IPS-11a (cell line): ENCODE measurements at regions not wholly inside any gene's neighbourhood (a gene's known extent, or its start where the extent isn't known, plus 50 kb on each side); places are given as distances from the start of the nearest gene placed in this dataset.
A peak's percentile ranks its signal among the peaks of the same experiment; 100 is the strongest.
"Not testable (repeated sequence)": the region's sequence is repeated elsewhere in the genome, so short reads cannot be mapped to it uniquely, and the experiment has no call there.

Source experiments
- H3K4me3 ChIP-seq: one replicate; pipeline ENCODE4 v1.5.1; 2013; ENCODE audit warnings: low read depth, low read length, control low read depth

DNA sequence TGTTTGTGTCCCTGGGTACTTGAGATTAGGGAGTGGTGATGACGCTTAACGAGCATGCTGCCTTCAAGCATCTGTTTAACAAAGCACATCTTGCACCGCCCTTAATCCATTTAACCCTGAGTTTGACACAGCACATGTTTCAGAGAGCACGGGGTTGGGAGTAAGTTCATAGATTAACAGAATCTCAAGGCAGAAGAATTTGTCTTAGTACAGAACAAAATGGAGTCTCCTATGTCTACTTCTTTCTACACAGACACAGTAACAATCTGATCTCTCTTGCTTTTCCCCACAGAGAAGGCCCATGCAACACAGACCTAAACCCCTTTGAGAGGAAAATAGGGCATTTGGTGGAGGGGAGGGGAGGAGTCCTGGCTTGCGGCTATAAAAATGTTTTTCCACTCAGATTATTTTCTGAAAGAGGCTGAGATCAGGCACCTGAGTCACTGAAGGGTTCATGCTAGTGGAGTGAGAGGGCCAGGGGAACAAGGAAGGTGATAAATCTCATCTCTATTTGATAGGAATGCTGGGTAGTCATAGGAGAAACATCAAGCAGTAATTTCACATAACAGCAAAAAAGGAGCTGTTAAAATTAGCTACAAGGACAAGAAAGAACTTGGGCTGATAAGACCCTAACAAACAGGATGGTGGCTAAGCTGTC, 136.9 kb downstream of the OR2B2 start:
- H3K4me3 ChIP-seq, result not testable (repeated sequence)

DNA sequence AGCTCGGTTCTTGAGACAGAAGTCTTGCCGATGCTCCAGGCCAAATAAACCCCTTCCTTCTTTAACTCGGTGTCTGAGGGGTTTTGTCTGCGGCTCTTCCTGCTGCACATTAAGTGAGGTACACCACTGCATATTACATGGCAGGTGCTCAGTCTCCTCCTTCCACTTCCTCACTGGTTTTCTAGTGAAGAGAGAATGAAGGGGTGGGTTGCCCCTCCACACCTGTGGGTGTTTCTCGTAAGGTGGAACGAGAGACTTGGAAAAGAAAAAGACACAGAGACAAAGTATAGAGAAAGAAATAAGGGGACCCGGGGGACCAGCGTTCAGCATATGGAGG, 138.0 kb downstream of the OR2B2 start:
- H3K4me3 ChIP-seq, result not testable (repeated sequence)

DNA sequence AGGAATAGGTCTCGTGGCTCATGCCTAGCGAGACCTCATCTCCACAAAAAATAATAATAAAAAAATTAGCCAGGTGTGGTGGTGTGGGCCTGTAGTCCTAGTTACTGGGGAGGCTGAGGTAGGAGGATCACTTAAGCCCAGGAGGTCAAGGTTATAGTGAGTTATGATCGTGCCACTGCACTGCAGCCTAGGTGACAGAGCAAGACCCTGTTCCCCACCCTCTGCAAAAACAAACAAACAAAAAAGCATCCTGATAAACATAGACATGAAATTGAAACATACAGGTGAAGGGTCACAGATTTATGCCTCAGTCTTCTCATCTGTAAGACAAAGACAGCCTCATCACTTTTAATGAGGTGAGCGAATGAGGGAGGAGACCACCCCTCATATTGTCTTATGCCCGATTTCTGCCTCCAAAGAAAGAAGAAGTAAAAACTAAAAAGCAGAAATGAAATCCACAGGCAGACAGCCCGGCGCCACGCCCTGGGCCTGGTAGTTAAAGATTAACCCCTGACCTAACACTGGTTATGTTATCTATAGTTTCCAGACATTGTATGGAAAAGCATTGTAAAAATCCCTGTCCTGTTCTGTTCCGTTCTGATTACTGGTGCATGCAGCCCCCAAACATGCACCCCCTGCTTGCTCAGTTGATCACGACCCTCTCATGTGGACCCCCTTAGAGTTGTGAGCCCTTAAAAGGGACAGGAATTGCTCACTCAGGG, 138.5 kb downstream of the OR2B2 start:
- not testable (repeated sequence) for H3K4me3 ChIP-seq

DNA sequence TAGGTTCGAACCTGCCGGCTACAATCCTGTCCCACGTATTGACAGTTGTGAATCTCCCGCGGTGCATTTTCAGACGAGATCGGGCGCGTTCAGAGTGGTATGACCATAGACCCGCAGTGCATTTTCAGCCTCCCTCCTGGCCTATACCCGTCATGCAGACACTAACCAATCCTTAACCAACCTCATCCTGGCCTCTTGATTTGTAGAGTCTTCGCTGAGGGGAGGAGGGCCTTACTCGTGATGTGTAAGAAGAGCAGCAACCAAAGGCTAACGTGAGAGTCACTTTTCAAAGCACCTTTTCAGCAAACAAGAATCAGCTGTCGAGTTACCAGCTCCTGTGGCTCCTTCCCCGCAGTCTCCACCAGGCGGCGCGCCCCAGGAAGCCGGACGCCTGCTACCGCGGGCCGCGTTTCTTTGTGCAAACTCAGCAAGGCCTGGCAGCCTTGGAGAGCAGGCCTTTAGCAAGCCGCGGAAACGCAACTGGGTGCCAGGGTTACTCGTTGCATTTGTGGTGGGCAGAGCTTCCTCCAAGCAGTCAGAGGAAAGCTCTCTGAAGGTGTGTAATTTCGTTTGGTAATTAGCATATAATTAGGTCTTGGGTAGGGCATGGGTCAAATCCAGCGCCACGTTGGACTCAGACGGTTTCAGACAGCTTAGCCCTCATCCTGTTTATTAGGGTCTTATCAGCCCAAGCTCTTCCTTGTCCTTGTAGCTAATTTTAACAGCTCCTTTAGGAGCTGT, 139.8 kb downstream of the OR2B2 start:
- peak overlapping the region; percentile 17 for H3K4me3 ChIP-seq

DNA sequence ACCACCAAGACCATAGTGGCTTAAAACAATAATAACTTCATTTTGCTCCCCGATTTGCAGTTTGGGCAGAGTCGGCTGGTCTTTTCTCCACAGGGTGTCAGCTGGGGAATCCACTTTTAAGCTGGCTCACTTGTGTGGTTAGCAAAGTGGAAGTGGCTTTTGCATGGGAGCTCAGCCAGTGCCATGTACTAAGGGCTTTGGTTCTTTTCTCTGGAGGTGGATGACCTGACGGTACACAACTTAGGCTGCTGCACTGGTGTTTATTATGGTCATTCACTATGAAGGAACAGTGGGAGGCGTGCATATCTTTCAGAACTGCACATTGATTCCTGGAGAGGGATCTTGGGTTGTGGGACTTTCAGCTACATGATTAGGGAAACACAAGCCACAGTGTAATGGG, 141.0 kb downstream of the OR2B2 start:
- no peak overlapping the region for H3K4me3 ChIP-seq

DNA sequence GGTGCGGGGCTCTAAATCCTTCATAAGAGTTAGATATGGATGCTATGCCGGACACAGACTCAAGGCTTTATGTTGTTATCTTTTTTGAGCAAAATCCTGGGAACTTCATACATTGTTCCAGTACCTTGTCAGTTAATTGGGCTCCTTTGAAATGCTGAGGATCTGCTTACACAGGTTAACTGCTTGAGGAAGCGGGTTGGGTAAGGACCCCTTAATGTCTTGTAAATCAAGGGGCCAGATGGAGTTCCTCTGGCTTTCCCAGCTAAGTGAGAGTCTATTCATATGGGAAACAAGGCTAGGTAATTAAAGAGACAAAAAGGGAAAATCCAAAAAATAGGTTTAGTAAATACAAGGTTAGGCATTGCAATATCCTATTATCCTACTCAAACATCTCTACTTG, 141.5 kb downstream of the OR2B2 start:
- no peak overlapping the region for H3K4me3 ChIP-seq

DNA sequence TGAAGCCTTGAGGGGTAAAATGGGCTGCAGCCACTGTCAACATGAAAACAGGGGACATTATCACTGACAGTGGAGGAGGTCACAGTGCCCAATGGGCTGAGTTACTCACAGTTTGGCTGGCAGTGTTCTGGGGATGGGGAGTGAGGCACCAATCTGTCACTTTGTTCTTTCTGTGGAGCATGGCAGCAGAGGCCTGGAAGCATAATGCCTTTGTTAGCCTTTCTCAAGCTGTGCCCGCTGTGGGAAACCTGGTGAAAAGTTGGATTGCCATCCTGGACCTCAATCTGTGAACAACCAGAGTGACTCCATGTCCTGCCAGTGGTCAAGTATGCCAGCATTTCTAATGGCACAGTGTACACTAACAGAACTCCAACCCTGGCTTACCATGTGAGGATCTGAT, 143.6 kb downstream of the OR2B2 start:
- H3K4me3 ChIP-seq, result no peak overlapping the region

DNA sequence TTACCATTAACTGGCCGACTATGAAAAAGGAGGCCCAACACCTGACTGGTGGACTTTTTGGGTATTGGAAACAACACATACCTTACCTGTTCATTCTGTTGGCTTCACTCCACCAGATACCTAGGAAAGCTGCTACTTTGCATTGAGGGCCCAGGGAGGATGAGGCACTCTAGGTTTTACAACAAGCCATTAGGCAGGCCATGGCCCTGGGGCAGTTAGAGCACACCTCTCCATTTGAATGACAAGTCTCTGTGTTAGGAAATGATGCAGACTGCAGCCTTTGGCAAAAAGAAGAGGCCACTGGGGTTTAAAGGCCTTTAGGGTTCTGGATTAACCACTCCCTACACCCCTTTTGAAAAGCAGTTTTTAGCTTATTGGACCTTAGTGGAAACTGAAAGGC, 144.3 kb downstream of the OR2B2 start:
- no peak overlapping the region for H3K4me3 ChIP-seq

DNA sequence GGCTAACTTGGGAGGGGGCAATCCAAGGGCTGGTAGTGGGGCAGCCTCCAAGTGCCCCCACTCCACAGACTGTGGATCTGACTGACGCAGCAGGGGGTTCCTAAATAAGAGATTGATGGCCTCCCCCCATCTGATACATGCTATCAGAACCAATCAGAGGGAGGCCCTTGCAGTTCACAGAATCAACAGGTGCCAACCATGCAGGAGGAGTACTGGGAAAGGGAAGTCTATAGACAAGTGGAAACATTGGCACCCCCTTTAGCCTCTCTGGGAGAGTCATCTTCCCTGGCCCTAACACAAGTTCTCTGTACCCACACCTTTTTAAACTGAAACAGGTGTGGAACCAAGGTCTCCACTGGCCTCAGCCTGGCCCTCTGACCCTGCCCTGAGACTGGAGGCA, 145.8 kb downstream of the OR2B2 start:
- H3K4me3 ChIP-seq, result no peak overlapping the region

DNA sequence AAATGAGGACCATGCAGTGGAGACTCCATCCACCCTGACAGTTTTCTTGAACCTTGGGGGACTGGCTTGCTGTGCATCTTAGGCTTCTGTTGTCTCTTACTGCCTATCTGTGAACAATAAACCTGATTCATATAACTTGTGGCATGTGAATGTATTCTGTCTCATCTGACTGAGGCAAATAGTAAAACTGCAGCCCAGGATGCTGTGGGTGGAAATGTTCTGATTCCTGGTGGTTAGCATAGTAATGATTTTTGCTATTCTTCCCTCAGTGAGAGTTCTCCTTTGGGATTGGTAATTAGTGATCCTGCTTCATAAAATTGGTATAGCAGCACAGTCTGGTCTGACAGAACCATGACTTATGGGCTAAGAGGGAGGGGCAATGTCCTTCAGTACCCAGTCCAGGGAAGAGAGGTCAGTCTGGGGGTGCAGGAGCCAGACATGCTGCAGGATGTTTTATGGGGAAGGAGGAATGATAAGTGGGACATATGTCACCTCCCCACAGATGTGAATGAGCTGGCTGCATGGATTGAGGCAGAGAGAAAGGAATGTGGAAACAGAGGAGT, 147.1 kb downstream of the OR2B2 start:
- no peak overlapping the region for H3K4me3 ChIP-seq

DNA sequence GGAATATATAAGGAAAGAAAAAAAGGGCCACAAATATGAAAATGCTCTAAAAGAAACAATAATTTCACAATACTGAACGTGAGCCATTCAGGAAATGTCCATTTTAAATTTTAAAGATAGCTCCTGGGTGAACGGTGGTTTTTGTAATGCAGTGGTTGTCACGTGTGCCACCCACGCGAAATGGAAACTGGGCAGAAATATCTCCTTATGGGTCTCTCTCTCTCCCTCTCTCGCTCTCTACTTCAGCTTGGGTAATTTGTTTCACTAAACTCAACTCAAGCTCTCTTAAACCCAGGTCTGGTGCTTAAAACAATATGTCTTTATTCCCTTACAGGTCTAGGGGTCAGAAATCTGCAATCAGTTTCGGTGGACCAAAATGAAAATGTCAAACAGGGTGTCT, 150.8 kb downstream of the OR2B2 start:
- no peak overlapping the region for H3K4me3 ChIP-seq

DNA sequence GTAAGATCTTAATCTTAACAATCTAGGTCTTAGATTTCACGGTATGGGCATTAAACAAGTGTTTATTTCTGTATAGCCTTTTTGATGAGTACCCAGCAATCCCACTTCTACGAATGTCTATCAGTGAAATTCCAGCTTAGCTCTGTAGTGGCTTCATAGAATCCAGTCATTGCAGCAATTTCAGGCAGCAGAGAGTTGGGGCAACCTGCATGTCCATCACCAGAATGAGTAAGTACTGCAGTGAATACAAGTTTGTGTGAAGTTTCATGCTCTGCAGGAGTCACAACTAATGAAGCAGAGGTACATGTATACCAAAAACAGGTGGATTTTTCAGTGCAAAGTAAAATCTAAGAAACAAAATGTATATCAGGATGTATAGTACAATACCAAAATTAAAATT, 151.7 kb downstream of the OR2B2 start:
- H3K4me3 ChIP-seq, result no peak overlapping the region

DNA sequence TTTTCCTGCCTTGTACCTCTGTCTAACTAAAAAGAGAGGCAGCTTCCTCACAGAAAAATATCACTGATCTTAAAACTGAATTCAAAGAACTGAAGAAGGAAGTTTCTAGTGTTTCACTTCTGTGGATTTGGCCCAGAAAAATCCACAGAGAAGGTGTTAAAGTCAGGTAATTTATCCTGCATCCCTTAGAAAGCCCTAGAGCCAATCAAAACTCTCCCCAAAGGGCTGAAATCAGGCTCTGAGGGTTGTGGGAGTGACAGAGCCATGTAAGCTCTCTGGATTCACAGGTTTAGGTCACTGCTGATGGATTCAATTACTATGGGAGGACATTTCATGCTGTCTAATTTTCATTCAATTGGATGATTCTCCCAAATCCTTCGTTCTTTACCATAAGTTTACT, 152.3 kb downstream of the OR2B2 start:
- no peak overlapping the region for H3K4me3 ChIP-seq

DNA sequence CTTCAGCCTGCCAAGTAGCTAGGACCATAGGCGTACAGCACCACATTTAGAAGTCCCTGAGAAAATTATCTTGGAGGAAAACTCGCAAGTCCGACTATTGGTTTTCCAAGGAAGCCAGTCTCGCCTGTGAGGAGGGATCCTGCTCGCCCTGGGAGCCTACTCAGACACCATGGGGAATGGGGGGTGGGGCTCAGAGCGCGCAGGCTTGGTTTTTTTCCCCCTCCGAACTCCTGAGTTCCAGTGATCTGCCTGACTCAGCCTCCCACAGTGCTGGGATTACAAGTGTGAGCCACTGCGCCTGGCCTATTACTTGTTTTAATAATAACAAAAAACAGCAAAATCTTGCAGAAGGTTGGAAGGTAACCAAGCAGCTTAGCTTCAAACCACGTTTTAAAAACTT, 153.7 kb downstream of the OR2B2 start:
- H3K4me3 ChIP-seq, result no peak overlapping the region

DNA sequence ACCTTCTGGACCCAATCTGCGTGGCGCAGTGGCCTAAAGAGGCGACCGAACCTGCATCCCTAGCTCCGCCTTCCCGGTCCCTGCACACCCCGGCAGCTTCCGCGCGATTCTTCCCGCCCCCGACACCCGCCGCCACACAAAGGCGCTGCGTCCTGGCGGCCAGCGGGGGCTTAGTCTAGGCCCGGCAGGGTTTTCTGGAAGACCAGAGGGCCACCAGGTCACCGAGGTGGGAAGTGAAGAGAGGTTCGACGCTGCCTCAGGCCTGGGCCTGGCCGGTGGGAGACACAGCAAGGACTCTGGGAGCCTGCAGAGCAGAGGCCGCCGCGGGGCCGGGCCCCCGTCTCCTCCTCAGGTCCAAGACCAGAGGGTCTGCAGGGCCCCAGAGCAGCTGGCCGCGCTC, 154.9 kb downstream of the OR2B2 start:
- H3K4me3 ChIP-seq, result peak overlapping the region; percentile 30

DNA sequence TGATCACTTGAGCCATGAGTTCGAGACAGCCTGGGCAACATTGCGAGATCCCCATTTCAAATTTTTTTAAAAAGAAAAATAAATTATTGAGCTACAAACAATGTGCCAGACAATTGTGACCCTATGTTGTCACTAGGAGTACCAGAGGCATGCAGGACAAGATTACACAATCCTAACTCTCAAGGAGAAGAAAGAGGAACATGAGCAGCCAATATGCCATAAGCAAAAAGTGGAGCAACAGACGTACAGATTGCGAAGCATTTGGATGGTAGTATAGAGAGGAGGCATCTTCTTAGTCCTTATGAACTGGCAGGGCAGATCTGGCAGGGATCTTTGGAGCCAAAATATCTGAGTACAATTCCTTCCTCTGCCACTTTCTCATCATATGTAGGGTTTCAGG, 156.4 kb downstream of the OR2B2 start:
- no peak overlapping the region for H3K4me3 ChIP-seq

DNA sequence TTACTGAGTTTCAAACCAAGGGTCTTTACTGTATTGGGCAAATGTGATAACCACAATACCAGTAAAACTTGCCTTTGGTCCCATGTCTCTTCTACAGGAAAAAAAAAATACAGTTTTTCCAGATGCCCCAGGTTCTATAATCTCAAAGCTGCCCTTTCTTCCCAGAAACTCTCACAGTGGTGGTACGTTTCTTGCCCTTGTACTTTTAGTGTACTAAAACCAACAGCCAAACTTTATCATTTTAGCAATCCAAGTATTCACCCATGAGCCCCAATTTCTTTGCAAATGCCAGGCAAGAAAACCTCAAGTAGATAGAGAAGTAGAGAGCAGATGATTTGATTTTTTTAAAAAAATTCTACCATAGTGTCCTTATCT, 157.8 kb downstream of the OR2B2 start:
- no peak overlapping the region for H3K4me3 ChIP-seq

DNA sequence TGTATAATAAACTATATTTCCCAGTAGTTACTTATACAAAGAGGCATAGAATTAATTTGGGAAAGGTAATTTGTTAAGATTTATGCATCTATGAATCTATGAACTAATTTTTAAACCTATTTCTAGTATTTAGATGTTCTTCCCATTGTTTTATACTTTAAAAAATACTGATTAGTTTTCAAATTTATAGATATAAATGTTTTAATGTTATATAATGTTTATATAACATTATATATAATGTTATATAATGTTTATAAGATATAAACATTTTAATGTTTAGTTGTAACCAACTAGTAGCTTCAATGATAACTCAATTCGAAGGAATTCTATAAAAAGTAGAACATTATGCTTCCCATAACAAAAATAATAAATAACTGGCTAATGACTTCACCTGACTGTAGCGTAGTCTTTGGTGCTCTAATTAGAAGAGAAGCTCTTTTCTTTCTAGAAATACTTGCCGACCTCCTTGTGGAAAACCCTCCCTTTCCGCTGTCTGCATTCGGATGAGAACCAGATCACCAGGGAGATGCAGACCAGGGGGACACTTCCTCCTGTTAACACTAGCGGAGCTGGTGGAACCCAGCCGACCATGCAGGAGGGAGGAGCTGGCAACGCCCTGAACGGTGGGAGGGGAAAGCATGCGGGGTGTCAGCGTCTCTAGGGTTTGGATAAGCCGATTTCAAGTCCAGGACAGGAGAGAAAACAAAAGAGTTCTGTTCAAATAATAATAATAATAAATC, 158.4 kb downstream of the OR2B2 start:
- peak overlapping the region; percentile 20 for H3K4me3 ChIP-seq

DNA sequence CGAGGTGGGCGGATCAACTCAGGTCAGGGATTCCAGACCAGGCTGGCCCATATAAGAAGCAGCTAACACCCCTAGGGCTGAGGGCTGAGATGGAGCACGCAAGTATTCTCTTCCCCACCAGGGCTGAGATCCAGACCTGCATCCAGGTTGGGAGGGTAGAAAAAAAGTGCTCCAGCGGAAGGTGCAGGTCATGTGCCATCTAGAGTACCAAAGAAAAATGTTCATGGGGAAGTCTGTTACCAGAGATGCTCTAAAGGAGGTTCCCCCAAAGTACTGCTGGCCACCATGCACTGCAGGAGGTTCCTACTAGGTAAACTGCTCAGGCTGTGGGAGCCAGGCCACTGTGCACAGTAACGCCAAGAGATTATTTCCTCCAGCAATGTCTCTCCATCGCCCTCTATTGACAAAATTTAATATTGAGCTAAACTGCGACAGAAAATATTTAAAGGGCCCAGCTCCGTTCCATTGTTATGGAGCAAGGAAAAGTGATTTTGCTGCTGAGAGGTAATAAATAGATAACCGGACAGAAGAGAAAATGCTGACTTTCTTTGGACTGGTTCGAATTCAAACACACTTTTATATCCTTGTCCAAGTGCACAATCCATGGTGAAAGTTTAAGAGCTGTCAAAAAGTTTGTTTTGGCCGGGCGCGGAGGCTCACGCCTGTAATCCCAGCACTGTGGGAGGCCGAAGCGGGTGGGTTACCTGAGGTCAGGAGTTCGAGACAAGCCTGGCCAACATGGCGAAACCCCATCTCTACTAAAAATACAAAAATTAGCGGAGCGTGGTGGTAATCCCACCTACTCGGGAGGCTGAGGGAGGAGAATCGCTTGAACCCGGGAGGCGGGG, 159.9 kb downstream of the OR2B2 start:
- peak overlapping the region; percentile 85 for H3K4me3 ChIP-seq

DNA sequence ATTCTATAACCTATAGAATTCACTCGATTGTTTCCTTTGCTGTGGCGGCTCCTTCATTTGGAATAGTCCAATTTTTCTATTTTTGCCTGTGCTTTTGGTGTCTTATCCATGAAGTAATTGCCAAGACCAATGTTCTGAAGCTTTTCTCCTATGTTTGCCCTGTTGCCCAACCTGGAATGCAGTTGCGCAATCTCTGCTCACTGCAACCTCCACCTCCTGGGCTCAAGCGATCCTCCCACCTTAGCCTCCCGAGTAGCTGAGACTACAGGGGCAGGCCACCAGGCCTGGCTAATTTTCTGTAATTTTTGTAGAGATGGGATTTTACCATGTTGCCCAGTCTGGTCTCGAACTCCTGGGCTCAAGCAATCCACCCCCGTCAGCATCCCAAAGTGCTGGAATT, 163.5 kb downstream of the OR2B2 start:
- H3K4me3 ChIP-seq, result no peak overlapping the region
